ENCODE measurements at regions not wholly inside any gene's neighbourhood (a gene's known extent, or its start where the extent isn't known, plus 50 kb on each side); places are given as distances from the start of the nearest gene placed in this dataset.

GRCh38 chr11:70860888-70861287 is 391.5 kb downstream of the SHANK2 start:
- TF ChIP-seq, protein P1, sequence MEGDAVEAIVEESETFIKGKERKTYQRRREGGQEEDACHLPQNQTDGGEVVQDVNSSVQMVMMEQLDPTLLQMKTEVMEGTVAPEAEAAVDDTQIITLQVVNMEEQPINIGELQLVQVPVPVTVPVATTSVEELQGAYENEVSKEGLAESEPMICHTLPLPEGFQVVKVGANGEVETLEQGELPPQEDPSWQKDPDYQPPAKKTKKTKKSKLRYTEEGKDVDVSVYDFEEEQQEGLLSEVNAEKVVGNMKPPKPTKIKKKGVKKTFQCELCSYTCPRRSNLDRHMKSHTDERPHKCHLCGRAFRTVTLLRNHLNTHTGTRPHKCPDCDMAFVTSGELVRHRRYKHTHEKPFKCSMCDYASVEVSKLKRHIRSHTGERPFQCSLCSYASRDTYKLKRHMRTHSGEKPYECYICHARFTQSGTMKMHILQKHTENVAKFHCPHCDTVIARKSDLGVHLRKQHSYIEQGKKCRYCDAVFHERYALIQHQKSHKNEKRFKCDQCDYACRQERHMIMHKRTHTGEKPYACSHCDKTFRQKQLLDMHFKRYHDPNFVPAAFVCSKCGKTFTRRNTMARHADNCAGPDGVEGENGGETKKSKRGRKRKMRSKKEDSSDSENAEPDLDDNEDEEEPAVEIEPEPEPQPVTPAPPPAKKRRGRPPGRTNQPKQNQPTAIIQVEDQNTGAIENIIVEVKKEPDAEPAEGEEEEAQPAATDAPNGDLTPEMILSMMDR (conservative IDR thresholded peaks at IDR 0.05; ENCODE audit: low read depth in 2 of 2), result 0 out of 4 replicates have a peak, but pooled peaks of 1 of the 2 experiments have one; percentile 17
- TF ChIP-seq POLR2AphosphoS5 (IDR thresholded peaks at IDR 0.05; ENCODE audit: low read depth), result no peak
- no peak for TF ChIP-seq ZNF114 (CRISPR knock-in tag; IDR thresholded peaks at IDR 0.05)
- TF ChIP-seq EZH2phosphoT487 (IDR thresholded peaks at IDR 0.05; ENCODE audit: unreplicated experiment), result no peak
- TF ChIP-seq EZH2 (IDR thresholded peaks at IDR 0.05; ENCODE audit: low read depth, unreplicated experiment), result no peak
- no peak for TF ChIP-seq ZNF331 (CRISPR knock-in tag; IDR thresholded peaks at IDR 0.05; ENCODE audit: low read depth)
- TF ChIP-seq NANOG (IDR thresholded peaks at IDR 0.05; ENCODE audit: borderline replicate concordance), result no peak
- TF ChIP-seq REST (IDR thresholded peaks at IDR 0.05; ENCODE audit: unreplicated experiment), result no peak

Data from GM23338 (cell line).